ENCODE measurements at regions not wholly inside any gene's neighbourhood (a gene's known extent, or its start where the extent isn't known, plus 50 kb on each side); places are given as distances from the start of the nearest gene placed in this dataset.

GRCh38 chr3:72576563-72576962 lies 271.7 kb downstream of the SHQ1 start:
- TF ChIP-seq CTCF (IDR thresholded peaks at IDR 0.05) (no peak), POLR2A (IDR thresholded peaks at IDR 0.05; ENCODE audit: low read depth) (no peak), POLR2AphosphoS5 (IDR thresholded peaks at IDR 0.05) (no peak), EP300 (IDR thresholded peaks at IDR 0.05) (no peak)

All from esophagus muscularis mucosa (tissue), 4 donors.